Brain microvascular endothelial cell (primary cell): ENCODE measurements at regions not wholly inside any gene's neighbourhood (a gene's known extent, or its start where the extent isn't known, plus 50 kb on each side); places are given as distances from the start of the nearest gene placed in this dataset.

ENCODE experiments used
- DNase-seq: peaks from one replicate; pipeline ENCODE4 v3.0.0-alpha.2; 2020
- H3K27ac ChIP-seq: fragments of 250-450 bp; sonication (Bioruptor Pico); 2 replicates; pipeline ENCODE4 v1.5.1; 2020; ENCODE audit warnings: mild to moderate bottlenecking, moderate library complexity
- H3K27me3 ChIP-seq: fragments of 250-450 bp; sonication (Bioruptor Pico); replicated peaks from 2 replicates; pipeline ENCODE4 v1.5.1; 2020; ENCODE audit warnings: mild to moderate bottlenecking
- H3K36me3 ChIP-seq: fragments of 250-450 bp; sonication (Bioruptor Pico); replicated peaks from 2 replicates; pipeline ENCODE4 v1.5.1; 2020; ENCODE audit warnings: mild to moderate bottlenecking
- H3K4me3 ChIP-seq: 2 replicates; pipeline ENCODE4 v1.5.1; 2011; ENCODE audit warnings: low read depth, mild to moderate bottlenecking, control low read depth, low read length, moderate library complexity
- CTCF ChIP-seq: IDR thresholded peaks from 2 replicates; pipeline ENCODE4 v1.5.1; 2011; ENCODE audit warnings: low read depth, mild to moderate bottlenecking, moderate library complexity, low read length, control low read depth, inconsistent platforms; ENCODE audit errors: missing control alignments
- in situ Hi-C: cut with HindIII; loops from 2 replicates; pipeline ENCODE4 v1.10.0; 2017; ENCODE audit warnings: low sequenced_read_pairs, low pct_ligation_motif_present

- Histone ChIP-seq H3K4me3 (no peak overlapping the region), H3K27me3 (no peaks in the 10 kb centered on the region), H3K36me3 (no peaks in the 10 kb centered on the region), H3K27ac (no peak overlapping the region)
- no peak for TF ChIP-seq CTCF
- DNase-seq, result no peak
- in situ Hi-C loops, result no loop called here
Observed at GRCh38 chr6:11640486-11640885, 102.9 kb downstream of the TMEM170B start.

GRCh38 chr6:11644071-11644470 is 106.5 kb downstream of the TMEM170B start:
- no peak for DNase-seq
- Histone ChIP-seq H3K4me3 (no peak overlapping the region), H3K36me3 (no peaks in the 10 kb centered on the region), H3K27ac (no peak overlapping the region), H3K27me3 (no peaks in the 10 kb centered on the region)
- no peak for TF ChIP-seq CTCF
- in situ Hi-C loops, result no loop called here

- no peak for TF ChIP-seq CTCF
- in situ Hi-C loops, result no loop called here
- Histone ChIP-seq H3K36me3 (no peaks in the 10 kb centered on the region), H3K27me3 (no peaks in the 10 kb centered on the region), H3K4me3 (no peak overlapping the region), H3K27ac (no peak overlapping the region)
- DNase-seq, result no peak
Observed at GRCh38 chr6:11644601-11645000, 107.1 kb downstream of the TMEM170B start.

- no peak for TF ChIP-seq CTCF
- no peaks in the 10 kb centered on the region for H3K36me3 ChIP-seq
- H3K27ac ChIP-seq, result no peak overlapping the region
- no peak for DNase-seq
- no peaks in the 10 kb centered on the region for H3K27me3 ChIP-seq
- in situ Hi-C loops, result no loop called here
- no peak overlapping the region for H3K4me3 ChIP-seq
Observed at GRCh38 chr6:11645016-11645415, 107.5 kb downstream of the TMEM170B start.

GRCh38 chr6:11648436-11648775 is 110.9 kb downstream of the TMEM170B start:
- no peak overlapping the region for H3K4me3 ChIP-seq
- in situ Hi-C loops, result no loop called here
- no peak for TF ChIP-seq CTCF
- no peak overlapping the region for H3K27ac ChIP-seq
- no peak for DNase-seq
- no peaks in the 10 kb centered on the region for H3K27me3 ChIP-seq
- H3K36me3 ChIP-seq, result no peaks in the 10 kb centered on the region

- no peak for DNase-seq
- no peak for TF ChIP-seq CTCF
- no peak overlapping the region for H3K27ac ChIP-seq
- no peak overlapping the region for H3K4me3 ChIP-seq
- no peaks in the 10 kb centered on the region for H3K36me3 ChIP-seq
- H3K27me3 ChIP-seq, result no peaks in the 10 kb centered on the region
- in situ Hi-C loops, result no loop called here
Observed at GRCh38 chr6:11648889-11649288, 111.3 kb downstream of the TMEM170B start.
